NT2/D1 (cell line): ENCODE measurements at regions not wholly inside any gene's neighbourhood (a gene's known extent, or its start where the extent isn't known, plus 50 kb on each side); places are given as distances from the start of the nearest gene placed in this dataset.

Experiments used
- YY1 ChIP-seq: IDR thresholded peaks from 2 replicates; pipeline ENCODE4 v1.6.1; 2011; ENCODE audit not compliant: insufficient read length, insufficient read depth
- ZNF274 ChIP-seq: IDR thresholded peaks from 2 replicates; pipeline ENCODE4 v1.6.1; 2011; ENCODE audit warnings: mild to moderate bottlenecking, low read depth, low read length

DNA sequence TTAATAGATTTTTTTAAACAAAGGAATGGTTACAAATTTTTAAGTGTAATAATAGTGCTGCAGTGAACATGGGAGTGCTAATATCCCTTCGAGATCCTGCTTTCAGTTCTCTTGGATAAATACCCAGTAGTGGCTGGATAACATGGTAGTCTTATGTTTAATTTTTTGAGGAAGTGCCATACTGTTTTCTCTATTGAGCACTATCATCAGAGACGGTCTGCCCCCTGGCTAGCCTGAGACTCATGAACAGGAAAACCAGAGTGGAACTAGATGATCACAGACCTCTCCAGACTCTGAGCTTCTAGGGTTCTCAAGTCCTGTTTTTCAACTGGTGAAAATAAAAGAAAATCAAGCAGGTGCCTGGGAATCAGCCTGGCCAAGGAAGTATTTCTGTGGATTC is 97.3 kb upstream of the MARK1 start:
- TF ChIP-seq ZNF274, result no peak
- no peak for TF ChIP-seq YY1
